ENCODE measurements at regions not wholly inside any gene's neighbourhood (a gene's known extent, or its start where the extent isn't known, plus 50 kb on each side); places are given as distances from the start of the nearest gene placed in this dataset.

DNA sequence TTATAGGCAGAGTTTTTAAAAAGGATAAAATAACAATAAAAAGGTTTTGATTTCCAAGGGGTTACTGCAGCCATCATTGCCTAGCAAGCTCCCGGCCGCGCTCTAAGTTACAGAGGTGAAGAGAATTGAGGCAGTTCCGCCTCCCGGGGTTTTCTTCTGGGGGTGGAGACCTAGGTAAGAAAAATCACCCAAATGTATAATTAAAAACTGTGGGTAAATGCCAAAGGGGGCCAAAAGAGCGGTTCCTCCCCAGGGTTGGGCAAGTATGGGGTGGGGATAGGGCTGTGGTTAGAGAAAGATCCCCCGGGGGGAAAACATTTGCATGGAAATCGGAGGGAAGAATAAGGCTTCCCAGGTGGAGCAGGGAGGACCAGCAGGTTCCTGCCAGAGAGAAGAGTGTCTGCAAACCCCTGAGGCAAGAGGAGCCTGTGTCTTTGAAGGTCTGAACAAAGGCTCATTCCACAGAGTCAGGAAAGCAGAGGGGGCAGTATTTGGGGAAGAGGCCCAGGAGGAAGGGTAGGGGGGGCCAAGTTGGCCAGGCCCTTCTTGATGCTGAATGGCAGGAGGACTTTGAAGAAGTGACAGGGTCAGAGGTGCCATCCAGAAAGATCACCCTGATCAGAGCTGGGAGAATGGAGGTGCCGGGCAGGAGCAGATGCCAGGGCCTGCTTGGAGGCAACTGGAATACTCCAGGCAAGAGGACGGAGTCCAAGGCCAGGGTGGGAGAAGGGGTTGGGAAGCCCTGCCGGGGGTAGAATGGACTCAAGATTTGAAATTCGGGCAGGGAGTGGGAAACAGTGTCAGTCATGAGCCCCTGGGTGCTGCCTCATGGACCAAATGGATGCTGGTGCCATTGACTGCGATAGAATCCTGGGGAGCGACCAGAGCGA lies 152.9 kb upstream of the RGMA start:
- no peak overlapping the region for H3K4me2 ChIP-seq (ENCODE audit: low read length)
- H3K4me3 ChIP-seq (ENCODE audit: insufficient read depth, low read depth, low read length): no peak overlapping the region
- no peaks in the 10 kb centered on the region for H3K4me1 ChIP-seq (ENCODE audit: insufficient read depth, low read length)
- H3K36me3 ChIP-seq (ENCODE audit: insufficient read depth, low read length): no peaks in the 10 kb centered on the region
- Mint-ChIP-seq H3K4me1 (ENCODE audit: low read depth, unreplicated experiment) (no peaks in the 10 kb centered on the region), H3K4me3 (ENCODE audit: unreplicated experiment) (no peak overlapping the region), H3K36me3 (ENCODE audit: low read depth, unreplicated experiment) (no peaks in the 10 kb centered on the region), H3K27ac (ENCODE audit: unreplicated experiment) (no peak overlapping the region), H3K27me3 (ENCODE audit: low read depth, unreplicated experiment) (peaks cover 41% of the 10 kb centered on the region), H3K9me3 (ENCODE audit: unreplicated experiment) (peaks cover 6% of the 10 kb centered on the region)
- DNase-seq (ENCODE audit: low read depth) (no peak), FAIRE-seq (no peak)
- TF ChIP-seq EZH2 (IDR thresholded peaks at IDR 0.05; ENCODE audit: insufficient read depth, low read length): no peak
- TF ChIP-seq, protein P1, sequence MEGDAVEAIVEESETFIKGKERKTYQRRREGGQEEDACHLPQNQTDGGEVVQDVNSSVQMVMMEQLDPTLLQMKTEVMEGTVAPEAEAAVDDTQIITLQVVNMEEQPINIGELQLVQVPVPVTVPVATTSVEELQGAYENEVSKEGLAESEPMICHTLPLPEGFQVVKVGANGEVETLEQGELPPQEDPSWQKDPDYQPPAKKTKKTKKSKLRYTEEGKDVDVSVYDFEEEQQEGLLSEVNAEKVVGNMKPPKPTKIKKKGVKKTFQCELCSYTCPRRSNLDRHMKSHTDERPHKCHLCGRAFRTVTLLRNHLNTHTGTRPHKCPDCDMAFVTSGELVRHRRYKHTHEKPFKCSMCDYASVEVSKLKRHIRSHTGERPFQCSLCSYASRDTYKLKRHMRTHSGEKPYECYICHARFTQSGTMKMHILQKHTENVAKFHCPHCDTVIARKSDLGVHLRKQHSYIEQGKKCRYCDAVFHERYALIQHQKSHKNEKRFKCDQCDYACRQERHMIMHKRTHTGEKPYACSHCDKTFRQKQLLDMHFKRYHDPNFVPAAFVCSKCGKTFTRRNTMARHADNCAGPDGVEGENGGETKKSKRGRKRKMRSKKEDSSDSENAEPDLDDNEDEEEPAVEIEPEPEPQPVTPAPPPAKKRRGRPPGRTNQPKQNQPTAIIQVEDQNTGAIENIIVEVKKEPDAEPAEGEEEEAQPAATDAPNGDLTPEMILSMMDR (IDR thresholded peaks at IDR 0.05; ENCODE audit: insufficient read depth, low read depth, low read length): no peak
- H3K79me2 ChIP-seq (ENCODE audit: insufficient read depth, low read length): no peaks in the 10 kb centered on the region
- H3K27me3 ChIP-seq (ENCODE audit: insufficient read depth, low read length): no peaks in the 10 kb centered on the region
- no peaks in the 10 kb centered on the region for H4K20me1 ChIP-seq (ENCODE audit: insufficient read depth, low read length)
- no peak overlapping the region for H3K27ac ChIP-seq (ENCODE audit: low read depth, low read length)
- H3K9me3 ChIP-seq (ENCODE audit: insufficient read depth, low read depth, low read length): no peaks in the 10 kb centered on the region
- H2AFZ ChIP-seq (ENCODE audit: low read depth, low read length): no peak overlapping the region
- no peak overlapping the region for H3K9ac ChIP-seq (ENCODE audit: low read length)

GRCh38 chr15:93239993-93240392 lies 151.0 kb upstream of the RGMA start:
- Histone ChIP-seq H3K36me3 (ENCODE audit: insufficient read depth, low read length) (no peaks in the 10 kb centered on the region), H3K4me1 (ENCODE audit: insufficient read depth, low read length) (no peaks in the 10 kb centered on the region), H3K4me2 (ENCODE audit: low read length) (no peak overlapping the region), H3K79me2 (ENCODE audit: insufficient read depth, low read length) (no peaks in the 10 kb centered on the region), H3K27ac (ENCODE audit: low read depth, low read length) (no peak overlapping the region), H3K9ac (ENCODE audit: low read length) (no peak overlapping the region), H3K4me3 (ENCODE audit: insufficient read depth, low read depth, low read length) (no peak overlapping the region), H3K9me3 (ENCODE audit: insufficient read depth, low read depth, low read length) (no peaks in the 10 kb centered on the region), H3K27me3 (ENCODE audit: insufficient read depth, low read length) (no peaks in the 10 kb centered on the region), H2AFZ (ENCODE audit: low read depth, low read length) (no peak overlapping the region), H4K20me1 (ENCODE audit: insufficient read depth, low read length) (no peaks in the 10 kb centered on the region)
- no peak for FAIRE-seq
- Mint-ChIP-seq H3K27ac (ENCODE audit: unreplicated experiment) (no peak overlapping the region), H3K36me3 (ENCODE audit: low read depth, unreplicated experiment) (no peaks in the 10 kb centered on the region), H3K4me3 (ENCODE audit: unreplicated experiment) (no peak overlapping the region), H3K4me1 (ENCODE audit: low read depth, unreplicated experiment) (no peaks in the 10 kb centered on the region), H3K9me3 (ENCODE audit: unreplicated experiment) (peaks cover 4% of the 10 kb centered on the region), H3K27me3 (ENCODE audit: low read depth, unreplicated experiment) (peaks cover 29% of the 10 kb centered on the region)
- DNase-seq (ENCODE audit: low read depth): no peak
- TF ChIP-seq, protein P1 (IDR thresholded peaks at IDR 0.05; ENCODE audit: insufficient read depth, low read depth, low read length): no peak
- TF ChIP-seq EZH2 (IDR thresholded peaks at IDR 0.05; ENCODE audit: insufficient read depth, low read length): no peak

- Histone ChIP-seq H3K4me2 (ENCODE audit: low read length) (no peak overlapping the region), H3K4me1 (ENCODE audit: insufficient read depth, low read length) (no peaks in the 10 kb centered on the region), H3K9me3 (ENCODE audit: insufficient read depth, low read depth, low read length) (no peaks in the 10 kb centered on the region), H3K36me3 (ENCODE audit: insufficient read depth, low read length) (no peaks in the 10 kb centered on the region), H3K9ac (ENCODE audit: low read length) (no peak overlapping the region), H3K79me2 (ENCODE audit: insufficient read depth, low read length) (no peaks in the 10 kb centered on the region), H3K27ac (ENCODE audit: low read depth, low read length) (no peak overlapping the region), H3K27me3 (ENCODE audit: insufficient read depth, low read length) (no peaks in the 10 kb centered on the region), H3K4me3 (ENCODE audit: insufficient read depth, low read depth, low read length) (no peak overlapping the region), H4K20me1 (ENCODE audit: insufficient read depth, low read length) (no peaks in the 10 kb centered on the region), H2AFZ (ENCODE audit: low read depth, low read length) (no peak overlapping the region)
- TF ChIP-seq, protein P1 (IDR thresholded peaks at IDR 0.05; ENCODE audit: insufficient read depth, low read depth, low read length): no peak
- no peak for TF ChIP-seq EZH2 (IDR thresholded peaks at IDR 0.05; ENCODE audit: insufficient read depth, low read length)
- H3K36me3 Mint-ChIP-seq (ENCODE audit: low read depth, unreplicated experiment): no peaks in the 10 kb centered on the region
- H3K4me3 Mint-ChIP-seq (ENCODE audit: unreplicated experiment): no peak overlapping the region
- FAIRE-seq (no peak), DNase-seq (ENCODE audit: low read depth) (no peak)
- no peak overlapping the region for H3K27ac Mint-ChIP-seq (ENCODE audit: unreplicated experiment)
- peaks cover 4% of the 10 kb centered on the region for H3K9me3 Mint-ChIP-seq (ENCODE audit: unreplicated experiment)
- H3K27me3 Mint-ChIP-seq (ENCODE audit: low read depth, unreplicated experiment): peaks cover 25% of the 10 kb centered on the region
- H3K4me1 Mint-ChIP-seq (ENCODE audit: low read depth, unreplicated experiment): no peaks in the 10 kb centered on the region
Measured at GRCh38 chr15:93239591-93239990, 150.6 kb upstream of the RGMA start.
